ENCODE measurements at regions not wholly inside any gene's neighbourhood (a gene's known extent, or its start where the extent isn't known, plus 50 kb on each side); places are given as distances from the start of the nearest gene placed in this dataset.

DNA sequence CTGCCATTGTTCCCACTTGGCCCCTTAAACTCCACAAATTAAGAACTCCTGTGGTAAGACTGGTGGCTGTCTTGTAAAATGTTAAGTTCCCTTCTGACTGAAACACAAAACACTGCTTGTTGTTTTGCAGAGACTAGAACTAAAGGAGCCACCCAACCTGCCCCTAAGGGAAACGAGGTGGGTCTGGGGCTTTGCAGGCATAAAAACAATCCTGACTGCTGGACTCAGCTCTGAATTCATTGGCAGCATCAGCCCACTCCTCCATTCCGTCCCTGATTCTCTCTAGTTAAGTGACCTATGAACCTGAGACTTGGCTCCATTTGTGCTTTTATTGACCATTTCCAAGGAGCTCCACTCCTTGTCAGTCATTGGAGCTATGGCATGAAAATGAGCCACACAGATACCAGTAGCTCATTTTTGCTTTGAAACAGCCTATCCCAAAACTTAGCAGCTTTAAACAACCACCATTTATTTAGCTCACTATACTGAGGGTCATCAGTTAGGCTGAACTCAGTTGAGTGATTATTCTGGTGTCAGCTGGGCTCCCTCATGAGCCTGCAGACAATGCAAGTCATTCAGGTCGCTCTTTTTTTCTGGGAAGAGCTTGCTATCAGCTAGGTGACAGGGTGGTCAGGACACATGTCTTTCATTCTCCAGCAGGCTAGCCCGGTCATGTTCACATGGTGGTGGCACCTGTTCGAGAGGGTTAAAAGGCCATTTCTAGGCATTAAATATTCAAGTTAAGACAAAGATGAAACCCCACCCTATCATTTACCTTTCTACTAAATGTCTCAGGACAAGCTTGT is 175.1 kb upstream of the CTNNB1 start (continued):
- TF ChIP-seq, protein P1, sequence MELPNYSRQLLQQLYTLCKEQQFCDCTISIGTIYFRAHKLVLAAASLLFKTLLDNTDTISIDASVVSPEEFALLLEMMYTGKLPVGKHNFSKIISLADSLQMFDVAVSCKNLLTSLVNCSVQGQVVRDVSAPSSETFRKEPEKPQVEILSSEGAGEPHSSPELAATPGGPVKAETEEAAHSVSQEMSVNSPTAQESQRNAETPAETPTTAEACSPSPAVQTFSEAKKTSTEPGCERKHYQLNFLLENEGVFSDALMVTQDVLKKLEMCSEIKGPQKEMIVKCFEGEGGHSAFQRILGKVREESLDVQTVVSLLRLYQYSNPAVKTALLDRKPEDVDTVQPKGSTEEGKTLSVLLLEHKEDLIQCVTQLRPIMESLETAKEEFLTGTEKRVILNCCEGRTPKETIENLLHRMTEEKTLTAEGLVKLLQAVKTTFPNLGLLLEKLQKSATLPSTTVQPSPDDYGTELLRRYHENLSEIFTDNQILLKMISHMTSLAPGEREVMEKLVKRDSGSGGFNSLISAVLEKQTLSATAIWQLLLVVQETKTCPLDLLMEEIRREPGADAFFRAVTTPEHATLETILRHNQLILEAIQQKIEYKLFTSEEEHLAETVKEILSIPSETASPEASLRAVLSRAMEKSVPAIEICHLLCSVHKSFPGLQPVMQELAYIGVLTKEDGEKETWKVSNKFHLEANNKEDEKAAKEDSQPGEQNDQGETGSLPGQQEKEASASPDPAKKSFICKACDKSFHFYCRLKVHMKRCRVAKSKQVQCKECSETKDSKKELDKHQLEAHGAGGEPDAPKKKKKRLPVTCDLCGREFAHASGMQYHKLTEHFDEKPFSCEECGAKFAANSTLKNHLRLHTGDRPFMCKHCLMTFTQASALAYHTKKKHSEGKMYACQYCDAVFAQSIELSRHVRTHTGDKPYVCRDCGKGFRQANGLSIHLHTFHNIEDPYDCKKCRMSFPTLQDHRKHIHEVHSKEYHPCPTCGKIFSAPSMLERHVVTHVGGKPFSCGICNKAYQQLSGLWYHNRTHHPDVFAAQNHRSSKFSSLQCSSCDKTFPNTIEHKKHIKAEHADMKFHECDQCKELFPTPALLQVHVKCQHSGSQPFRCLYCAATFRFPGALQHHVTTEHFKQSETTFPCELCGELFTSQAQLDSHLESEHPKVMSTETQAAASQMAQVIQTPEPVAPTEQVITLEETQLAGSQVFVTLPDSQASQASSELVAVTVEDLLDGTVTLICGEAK (IDR thresholded peaks at IDR 0.05), result no peak
- TF ChIP-seq, protein P1 (CRISPR knock-in tag; IDR thresholded peaks at IDR 0.05), result no peak
